A172 (cell line): ENCODE measurements at regions not wholly inside any gene's neighbourhood (a gene's known extent, or its start where the extent isn't known, plus 50 kb on each side); places are given as distances from the start of the nearest gene placed in this dataset.

ENCODE experiments used
- DNase-seq: peaks from one replicate; pipeline ENCODE4 v3.0.0-alpha.2; 2015; ENCODE audit warnings: low spot score

DNA sequence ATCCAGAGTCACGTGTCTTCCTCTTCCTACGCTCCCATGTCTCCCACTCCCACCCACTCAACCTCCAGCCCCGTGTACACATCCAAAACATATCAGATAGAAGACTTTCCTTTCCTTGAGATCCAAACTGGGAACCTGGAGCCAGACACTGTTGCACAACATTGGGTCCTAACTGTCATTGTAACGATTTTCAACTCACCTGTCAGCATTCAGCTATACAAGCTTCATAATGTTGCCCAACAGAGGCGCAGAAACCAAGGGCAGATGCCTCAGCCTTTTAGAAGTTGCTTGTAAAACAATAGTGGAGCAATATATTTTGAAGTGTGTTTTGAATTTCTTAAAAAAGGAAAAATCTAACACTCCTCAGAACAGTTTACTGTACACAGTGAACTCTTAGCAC, 84.9 kb upstream of the GLIS3 start:
- DNase-seq = no peak

GRCh38 chr9:4382722-4383317, 83.0 kb upstream of the GLIS3 start:
- DNase-seq = peak; percentile 10

GRCh38 chr9:4381744-4382143, 81.9 kb upstream of the GLIS3 start:
- DNase-seq = no peak

- no peak for DNase-seq
These were observed 80.5 kb upstream of the GLIS3 start for GRCh38 chr9:4380406-4380805.

DNA sequence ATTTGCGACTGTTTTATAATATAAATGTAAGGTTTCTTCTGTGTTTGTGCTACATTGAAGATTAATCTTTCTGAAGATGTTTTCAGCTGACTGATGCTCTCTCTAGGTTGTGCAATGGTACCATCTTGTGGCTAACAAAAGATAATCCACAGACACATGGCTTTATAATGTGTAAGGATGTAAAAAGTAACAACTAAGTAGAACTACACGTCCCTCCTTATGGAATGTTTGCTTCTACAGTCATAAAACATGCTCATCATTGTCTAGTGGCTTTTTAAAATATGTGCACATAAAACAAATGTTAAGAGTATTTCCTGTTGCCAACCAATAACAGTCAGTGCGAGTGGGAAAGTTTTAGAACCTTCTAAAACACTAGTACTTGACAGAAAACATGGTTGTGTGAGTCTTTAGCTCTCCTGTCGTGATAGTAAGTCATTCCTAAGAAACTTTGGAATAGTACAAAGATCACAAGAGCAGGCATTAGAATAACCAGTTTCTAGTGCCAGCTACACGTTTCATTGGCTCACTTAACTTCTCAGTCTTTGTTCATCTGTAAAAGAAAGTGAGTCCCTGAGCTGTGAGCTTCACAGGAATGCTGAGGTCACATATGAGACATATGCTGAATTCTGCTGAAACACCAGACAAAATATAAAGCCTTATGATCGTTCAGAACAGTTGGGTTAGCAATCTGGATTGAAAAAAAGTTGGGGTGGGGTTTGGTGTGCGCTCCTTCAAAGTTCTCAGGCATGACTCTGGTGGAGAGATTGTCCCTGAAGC, 75.7 kb upstream of the GLIS3 start:
- DNase-seq = peak; percentile 5

DNA sequence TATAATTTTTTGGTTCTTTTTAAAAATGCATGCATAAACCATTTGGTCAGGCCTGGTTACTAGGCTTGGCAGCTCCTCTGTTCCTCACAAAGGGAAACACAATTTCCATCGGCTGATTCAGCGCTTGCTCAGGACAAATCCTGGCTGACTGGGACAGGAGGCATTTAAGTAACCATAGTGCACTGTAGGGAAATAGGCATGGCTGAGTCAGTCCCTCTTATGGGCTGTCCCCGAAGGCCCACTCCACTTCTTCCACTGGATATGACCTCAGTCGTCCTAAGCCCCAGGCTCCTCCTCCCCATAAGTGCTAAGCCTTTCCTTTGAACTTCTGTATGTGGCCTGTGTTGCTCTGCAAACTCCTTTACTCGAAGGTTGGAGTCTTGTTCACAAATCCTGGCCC, 71.2 kb upstream of the GLIS3 start:
- DNase-seq = peak; percentile 81

- DNase-seq = no peak
These were observed 70.6 kb upstream of the GLIS3 start for GRCh38 chr9:4370501-4370900.

GRCh38 chr9:4366591-4367330, 66.9 kb upstream of the GLIS3 start:
- peak; percentile 69 for DNase-seq

GRCh38 chr9:4365055-4365454, 65.2 kb upstream of the GLIS3 start:
- no peak for DNase-seq

DNA sequence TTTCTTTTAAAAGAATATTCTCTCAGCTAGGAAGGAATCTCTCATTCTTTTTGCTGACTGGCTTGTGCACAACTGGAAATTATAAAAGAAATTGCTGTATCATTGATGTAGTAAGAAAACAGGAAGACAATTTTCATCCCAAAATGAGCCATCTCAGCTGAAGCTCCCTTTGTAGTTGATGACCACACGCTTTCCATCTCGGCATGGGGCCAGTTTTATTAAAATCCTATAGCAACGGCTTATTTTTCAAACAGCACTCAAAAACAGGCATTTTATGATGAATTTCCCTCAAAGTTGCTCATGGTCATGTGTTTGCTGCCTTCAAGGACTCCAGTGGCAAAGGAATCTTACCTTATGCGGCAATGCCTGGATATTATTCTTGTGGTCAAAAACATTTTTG, 62.4 kb upstream of the GLIS3 start:
- DNase-seq = no peak

- no peak for DNase-seq
These were observed 59.1 kb upstream of the GLIS3 start for GRCh38 chr9:4359016-4359415.

- DNase-seq = no peak
These were observed 58.1 kb upstream of the GLIS3 start for GRCh38 chr9:4357929-4358328.

GRCh38 chr9:4356306-4356705, 56.4 kb upstream of the GLIS3 start:
- no peak for DNase-seq

GRCh38 chr9:4353236-4353635, 53.4 kb upstream of the GLIS3 start:
- DNase-seq = no peak

- no peak for DNase-seq
These were observed 50.0 kb upstream of the GLIS3 start for GRCh38 chr9:4349816-4350418.
